Hepatocyte (in vitro differentiated cells): ENCODE measurements at regions not wholly inside any gene's neighbourhood (a gene's known extent, or its start where the extent isn't known, plus 50 kb on each side); places are given as distances from the start of the nearest gene placed in this dataset.

ENCODE experiments used
- EZH2 ChIP-seq: fragments of 200-600 bp; sonication (generic); IDR thresholded peaks from 2 replicates; pipeline ENCODE4 v1.6.1; 2016; ENCODE audit warnings: antibody characterized with exemption, mild to moderate bottlenecking, borderline replicate concordance
- EZH2phosphoT487 ChIP-seq: fragments of 200-600 bp; sonication (generic); IDR thresholded peaks from one replicate; pipeline ENCODE4 v1.6.1; 2018; ENCODE audit warnings: antibody characterized with exemption, mild to moderate bottlenecking, low read depth, moderate library complexity; ENCODE audit not compliant: unreplicated experiment, severe bottlenecking
- TF ChIP-seq, protein P1 (sequence below): fragments of 200-600 bp; sonication (generic); IDR thresholded peaks from 2 replicates; pipeline ENCODE4 v1.5.1; 2016; ENCODE audit warnings: antibody characterized with exemption, mild to moderate bottlenecking; ENCODE audit not compliant: poor library complexity

DNA sequence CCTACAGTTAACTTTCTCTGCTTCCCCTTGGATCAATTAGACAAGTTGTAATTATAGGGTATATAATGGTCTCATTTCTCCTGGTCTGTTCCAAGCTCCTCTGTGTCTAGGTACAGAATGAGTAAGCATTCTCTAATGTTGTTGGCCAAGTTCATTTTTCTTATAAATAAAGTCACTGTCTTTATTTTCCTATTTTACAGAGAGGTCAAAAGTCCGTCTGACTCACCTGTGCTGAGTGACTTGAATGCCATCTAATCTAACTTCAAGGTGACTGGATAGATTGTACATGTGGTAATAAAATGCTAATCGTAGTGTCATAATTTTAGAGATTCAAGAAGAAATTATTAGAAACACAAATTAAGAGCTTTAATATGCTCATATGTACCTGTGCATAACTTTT lies 500.2 kb downstream of the PDCD6IP start:
- TF ChIP-seq, protein P1, sequence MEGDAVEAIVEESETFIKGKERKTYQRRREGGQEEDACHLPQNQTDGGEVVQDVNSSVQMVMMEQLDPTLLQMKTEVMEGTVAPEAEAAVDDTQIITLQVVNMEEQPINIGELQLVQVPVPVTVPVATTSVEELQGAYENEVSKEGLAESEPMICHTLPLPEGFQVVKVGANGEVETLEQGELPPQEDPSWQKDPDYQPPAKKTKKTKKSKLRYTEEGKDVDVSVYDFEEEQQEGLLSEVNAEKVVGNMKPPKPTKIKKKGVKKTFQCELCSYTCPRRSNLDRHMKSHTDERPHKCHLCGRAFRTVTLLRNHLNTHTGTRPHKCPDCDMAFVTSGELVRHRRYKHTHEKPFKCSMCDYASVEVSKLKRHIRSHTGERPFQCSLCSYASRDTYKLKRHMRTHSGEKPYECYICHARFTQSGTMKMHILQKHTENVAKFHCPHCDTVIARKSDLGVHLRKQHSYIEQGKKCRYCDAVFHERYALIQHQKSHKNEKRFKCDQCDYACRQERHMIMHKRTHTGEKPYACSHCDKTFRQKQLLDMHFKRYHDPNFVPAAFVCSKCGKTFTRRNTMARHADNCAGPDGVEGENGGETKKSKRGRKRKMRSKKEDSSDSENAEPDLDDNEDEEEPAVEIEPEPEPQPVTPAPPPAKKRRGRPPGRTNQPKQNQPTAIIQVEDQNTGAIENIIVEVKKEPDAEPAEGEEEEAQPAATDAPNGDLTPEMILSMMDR = no peak
- TF ChIP-seq EZH2 = no peak
- TF ChIP-seq EZH2phosphoT487 = no peak
